Stimulated activated CD4-positive, alpha-beta T cell treated with anti-CD3 and anti-CD28 coated beads, TNF-alpha, amount 100 ng/mL, for 48 hours (primary cell): ENCODE measurements at regions not wholly inside any gene's neighbourhood (a gene's known extent, or its start where the extent isn't known, plus 50 kb on each side); places are given as distances from the start of the nearest gene placed in this dataset.
"Not testable (repeated sequence)": the region's sequence is repeated elsewhere in the genome, so short reads cannot be mapped to it uniquely, and the experiment has no call there.

Source experiments
- DNase-seq, 3 donors: peaks; one replicate each; pipeline ENCODE4 v3.0.0-alpha.2; 2020; ENCODE audit warnings: low read depth in 3 of 3

- no peak for DNase-seq
Observed at GRCh38 chr3:4071481-4072184, 231.5 kb upstream of the SETMAR start.

- DNase-seq: not testable (repeated sequence)
Observed at GRCh38 chr3:4077278-4077677, 225.9 kb upstream of the SETMAR start.

GRCh38 chr3:4077950-4078349, 225.2 kb upstream of the SETMAR start:
- DNase-seq: no peak

GRCh38 chr3:4078903-4079302, 224.3 kb upstream of the SETMAR start:
- DNase-seq: no peak

DNA sequence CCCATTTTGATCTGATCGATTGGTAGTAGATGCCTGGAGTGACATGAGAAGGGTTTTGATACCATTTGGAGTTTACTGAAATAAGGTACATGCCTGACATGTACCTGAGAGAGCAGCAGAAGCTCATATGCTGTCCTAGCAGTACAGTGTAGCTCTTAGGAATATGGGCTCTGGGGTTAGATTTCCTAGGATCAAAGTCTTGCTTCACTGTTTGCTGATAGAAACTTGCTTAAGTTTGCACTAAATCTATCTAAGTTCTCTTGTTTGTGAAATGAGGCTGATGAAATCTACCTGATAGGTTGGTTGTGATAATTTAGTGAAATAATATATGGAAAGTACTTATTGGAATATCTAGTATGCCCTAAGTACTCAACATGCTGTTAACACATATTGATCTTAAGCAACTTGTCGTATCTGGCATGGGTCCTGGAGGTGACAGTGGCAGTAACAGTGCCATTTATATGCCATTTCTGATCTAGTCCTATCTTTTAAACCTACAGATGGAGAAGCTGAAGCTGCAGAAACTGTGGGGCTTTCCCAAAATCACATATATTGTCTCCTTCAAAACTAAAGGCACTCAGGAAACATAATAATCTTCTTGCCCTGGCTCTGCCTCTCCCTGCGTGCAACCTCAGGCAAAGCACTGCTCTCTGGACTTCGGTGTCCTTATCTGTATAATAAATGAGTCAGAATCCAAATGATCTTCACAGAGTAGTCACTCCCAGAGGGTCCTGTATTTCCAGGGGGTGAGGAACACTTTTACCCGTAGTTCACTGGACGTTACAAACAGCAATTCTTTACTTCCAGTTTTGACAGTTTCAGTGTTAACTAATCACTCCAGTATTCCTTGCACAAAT, 223.6 kb upstream of the SETMAR start:
- no peak for DNase-seq

- no peak for DNase-seq
Observed at GRCh38 chr3:4083225-4084015, 219.7 kb upstream of the SETMAR start.

DNA sequence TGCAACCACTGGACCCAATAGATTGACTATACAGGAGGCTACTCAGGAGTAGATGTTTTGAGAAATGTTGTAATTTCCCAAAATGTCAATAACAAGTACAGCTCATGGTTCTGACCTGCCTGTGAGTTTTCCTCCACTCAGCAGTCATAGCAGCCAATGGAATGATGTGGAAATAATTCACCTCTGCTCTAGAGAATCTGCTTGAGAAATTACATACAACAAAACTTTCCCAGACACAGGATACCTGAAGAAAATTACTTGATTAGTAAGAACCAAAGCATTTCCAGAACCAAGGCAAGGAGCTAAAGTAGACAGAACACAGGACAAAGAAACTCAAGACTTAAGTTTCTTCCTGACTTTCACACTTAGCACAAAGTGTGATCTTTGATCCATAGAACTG, 218.9 kb upstream of the SETMAR start:
- DNase-seq: no peak

- not testable (repeated sequence) for DNase-seq
Observed at GRCh38 chr3:4086662-4087061, 216.5 kb upstream of the SETMAR start.

- no peak for DNase-seq
Observed at GRCh38 chr3:4091786-4092185, 211.4 kb upstream of the SETMAR start.

DNA sequence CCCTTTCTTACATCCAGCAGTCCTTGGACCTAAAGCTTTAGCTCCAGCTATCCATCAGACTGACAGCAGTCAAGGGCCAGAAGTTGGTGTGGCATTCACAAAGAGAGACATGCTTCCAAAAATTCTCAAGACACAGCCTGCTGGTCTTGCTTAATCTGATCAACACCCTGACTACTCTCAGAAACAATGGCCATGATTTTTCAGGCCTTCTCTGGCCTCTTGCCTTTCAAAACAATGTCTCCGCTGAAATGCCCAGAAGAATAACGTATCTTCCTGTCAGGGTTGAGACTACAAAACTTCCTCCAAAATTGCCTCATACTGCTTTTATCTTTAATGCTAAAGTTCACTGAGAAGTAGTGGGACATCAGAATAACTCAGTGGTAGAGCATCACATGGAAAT, 205.4 kb upstream of the SETMAR start:
- no peak for DNase-seq

DNA sequence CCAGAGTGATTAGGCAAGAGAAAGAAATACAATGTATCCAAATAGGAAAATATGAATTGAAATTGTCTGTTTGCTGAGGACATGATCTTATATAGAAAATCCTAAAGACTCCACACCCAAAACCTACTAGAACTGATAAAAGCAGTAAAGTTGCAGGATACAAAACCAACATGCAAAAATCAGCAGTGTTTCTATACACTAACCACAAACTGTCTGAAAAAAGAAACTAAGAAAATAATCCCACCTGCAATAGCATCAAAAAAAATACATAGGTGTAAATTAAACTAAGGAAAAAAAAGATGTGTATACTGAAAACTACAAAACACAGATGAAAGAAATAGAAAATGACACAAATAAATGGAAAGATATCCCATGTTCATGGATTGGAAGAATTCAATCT, 203.6 kb upstream of the SETMAR start:
- DNase-seq: no peak

- no peak for DNase-seq
Observed at GRCh38 chr3:4107430-4107829, 195.7 kb upstream of the SETMAR start.

GRCh38 chr3:4113811-4114522, 189.2 kb upstream of the SETMAR start:
- no peak for DNase-seq

DNA sequence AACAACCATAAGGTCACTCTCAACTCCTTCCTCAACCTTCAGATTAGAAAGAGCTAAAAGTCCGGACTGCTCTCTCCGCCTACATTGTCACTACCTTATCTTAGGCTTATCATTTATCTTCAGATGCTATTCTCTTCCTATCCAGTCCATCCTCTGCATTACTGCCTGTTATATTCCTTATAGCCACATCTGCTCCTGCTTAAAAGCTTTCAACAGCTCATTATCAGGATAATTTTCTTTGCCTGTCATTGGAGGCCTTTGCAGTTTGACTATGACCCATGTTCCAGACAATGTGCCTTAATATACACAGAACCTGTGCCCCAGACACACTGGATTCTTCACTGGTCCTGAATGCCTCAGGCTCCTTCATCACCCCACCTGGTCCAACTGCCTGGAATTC, 184.1 kb upstream of the SETMAR start:
- DNase-seq: no peak

DNA sequence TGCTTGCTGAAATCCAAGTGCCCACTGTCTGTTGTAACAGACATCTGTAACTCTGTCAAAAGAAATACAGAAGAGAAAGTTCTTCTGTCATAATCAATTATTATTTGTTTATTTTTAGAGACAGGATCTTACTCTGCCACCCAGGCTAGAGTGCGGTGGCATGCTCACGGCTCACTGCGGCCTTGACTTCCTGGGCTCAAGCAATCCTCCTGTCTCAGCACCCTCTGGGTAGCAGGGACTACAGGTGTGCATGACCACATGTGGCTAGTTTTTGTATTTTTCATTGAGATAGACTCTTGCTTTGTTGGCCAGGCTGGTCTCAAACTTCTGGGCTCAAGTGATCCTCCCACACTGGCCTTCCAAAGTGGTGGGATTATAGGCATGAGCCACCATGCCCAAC, 177.6 kb upstream of the SETMAR start:
- no peak for DNase-seq

- DNase-seq: no peak
Observed at GRCh38 chr3:4138150-4138785, 164.9 kb upstream of the SETMAR start.

DNA sequence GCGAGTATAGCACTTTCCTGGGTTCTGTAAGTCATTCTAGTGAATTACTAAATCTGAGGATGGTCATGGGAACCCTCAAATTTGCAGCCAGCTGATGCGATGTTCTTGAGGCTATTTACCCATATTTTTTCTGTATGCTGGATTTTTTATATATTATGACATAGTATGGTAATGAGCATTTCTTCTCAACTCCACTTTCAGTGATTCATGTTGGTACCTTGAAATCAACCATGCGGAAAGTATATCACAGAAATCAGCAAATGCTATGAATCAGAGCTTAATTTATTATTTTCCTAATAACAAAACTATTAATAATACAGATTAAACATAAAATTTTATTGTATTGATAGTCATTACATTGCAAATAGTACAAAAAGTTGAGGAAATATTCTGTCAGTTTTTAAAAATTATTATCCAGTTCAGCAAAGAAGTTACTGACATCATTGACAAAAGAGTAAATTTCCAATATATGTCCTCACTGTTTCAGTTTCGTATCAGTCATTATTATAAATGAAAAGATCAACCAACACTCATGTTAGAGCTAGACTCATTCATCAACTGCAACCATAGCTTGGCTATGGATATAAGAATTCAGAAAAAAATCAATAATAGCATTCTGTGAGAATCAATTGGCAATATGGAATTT, 164.3 kb upstream of the SETMAR start:
- DNase-seq: no peak

DNA sequence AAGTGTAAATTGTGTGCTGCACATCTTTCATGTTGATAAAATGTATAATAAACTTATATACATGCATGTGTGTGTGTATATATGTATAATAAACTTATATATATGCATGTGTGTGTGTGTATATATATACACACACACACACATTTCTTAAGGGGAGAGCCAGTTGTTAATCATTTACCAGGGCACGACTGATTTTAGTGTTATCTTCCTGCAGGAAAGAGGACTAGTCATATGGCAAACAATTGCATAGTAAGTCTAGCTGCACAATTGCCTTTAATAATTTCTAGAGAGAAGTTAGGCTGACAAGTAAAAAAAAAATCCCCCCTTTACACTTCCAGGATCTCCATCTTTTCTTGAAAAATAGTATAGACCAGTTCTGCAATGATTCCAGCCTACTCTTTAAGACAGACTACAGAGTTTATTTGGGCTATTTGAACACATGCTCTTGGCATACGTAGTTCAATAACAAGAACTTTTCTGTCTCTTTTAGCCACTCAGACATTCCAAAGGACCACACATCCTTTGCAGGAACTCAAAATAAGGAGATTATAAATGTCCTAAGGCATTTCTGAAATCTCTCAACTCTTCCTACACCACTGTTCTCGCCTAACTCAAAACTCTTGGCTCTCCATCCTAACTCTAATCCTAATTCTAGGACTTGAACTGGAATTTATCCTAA, 163.6 kb upstream of the SETMAR start:
- no peak for DNase-seq

DNA sequence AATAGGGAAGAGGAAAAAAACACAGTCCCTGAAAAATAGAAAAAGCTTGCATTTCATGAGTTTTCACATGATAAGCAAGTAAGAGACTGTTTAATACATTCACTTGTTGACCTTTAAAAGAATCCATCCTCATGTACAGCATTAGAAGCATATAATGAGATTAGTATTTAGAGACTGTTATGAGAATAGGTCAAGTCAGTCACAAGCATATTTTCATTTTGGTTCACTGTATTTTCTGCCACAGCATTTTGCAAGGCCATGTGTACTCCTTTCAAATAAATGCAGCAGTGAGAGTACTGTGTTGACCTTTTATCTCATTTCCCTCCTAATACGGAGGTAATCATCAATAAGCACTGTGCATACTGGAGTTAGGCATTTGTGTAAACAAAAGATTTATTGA, 162.2 kb upstream of the SETMAR start:
- no peak for DNase-seq

DNA sequence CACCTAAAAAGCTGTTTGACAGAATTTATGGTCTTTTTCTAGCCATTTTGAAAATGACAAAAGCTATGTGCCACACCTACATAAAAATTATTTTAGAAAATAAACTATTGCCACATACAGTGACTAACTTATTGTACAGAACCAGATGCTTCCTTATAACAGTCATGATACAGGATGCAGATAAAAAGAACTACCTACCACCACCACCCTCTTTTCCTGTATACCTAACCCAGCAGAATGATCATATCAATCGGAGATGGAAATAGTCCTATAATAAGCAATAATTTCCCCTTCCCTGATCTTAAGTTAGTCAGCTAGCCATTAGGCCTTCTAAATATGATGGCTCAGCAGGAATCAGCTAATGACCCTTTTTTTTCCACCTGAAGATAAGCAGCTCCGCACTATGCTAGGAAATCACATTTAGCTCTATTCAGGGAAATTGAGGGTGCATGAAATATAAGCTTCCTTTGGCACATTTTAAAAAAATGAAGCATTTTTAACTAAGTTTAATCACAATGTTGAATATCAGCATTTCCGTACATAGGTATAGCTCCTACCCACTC, 155.5 kb upstream of the SETMAR start:
- no peak for DNase-seq
